ENCODE measurements at regions not wholly inside any gene's neighbourhood (a gene's known extent, or its start where the extent isn't known, plus 50 kb on each side); places are given as distances from the start of the nearest gene placed in this dataset.
A peak's percentile ranks its signal among the peaks of the same experiment; 100 is the strongest.

DNA sequence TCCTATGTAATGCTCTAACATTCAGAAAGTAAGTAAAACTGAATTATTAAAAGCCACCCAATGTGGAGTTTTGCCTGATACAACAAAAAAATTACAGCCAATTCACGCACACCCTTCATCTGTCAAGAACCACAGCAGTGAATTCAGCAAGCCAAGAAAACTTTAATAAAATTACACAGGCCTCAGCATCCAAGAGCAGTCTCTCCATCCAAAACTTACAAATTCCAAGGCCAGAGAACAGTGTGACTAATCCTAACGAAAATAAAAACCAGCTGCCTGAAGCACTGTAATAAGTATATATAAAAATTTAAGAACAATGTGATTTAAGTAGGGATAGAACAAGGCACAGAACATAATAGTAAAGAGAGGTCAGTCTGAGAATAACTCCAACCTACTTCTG is 54.2 kb downstream of the SIX6 start:
- peak; percentile 22 for DNase-seq (ENCODE audit: low read depth)

DNA sequence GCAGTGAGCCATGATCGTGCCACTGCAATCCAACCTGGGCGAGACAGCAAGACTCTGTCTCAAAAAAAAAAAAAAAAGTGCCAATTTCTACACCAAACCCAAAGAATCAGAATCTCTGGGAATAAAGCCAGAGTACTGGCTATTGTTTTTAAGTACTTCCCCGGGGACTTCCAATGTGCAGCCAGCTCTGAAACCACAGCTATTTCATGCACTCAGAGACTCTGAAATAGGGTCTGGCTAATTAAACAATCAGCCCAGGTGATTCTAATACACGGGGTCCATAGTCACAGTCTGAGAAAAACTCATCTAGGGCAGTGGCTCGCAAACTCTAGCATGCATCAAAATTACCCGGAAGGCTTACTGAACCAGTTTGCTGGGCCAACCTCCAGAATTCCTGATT is 56.3 kb downstream of the SIX6 start:
- DNase-seq (ENCODE audit: low read depth) = peak; percentile 98

DNA sequence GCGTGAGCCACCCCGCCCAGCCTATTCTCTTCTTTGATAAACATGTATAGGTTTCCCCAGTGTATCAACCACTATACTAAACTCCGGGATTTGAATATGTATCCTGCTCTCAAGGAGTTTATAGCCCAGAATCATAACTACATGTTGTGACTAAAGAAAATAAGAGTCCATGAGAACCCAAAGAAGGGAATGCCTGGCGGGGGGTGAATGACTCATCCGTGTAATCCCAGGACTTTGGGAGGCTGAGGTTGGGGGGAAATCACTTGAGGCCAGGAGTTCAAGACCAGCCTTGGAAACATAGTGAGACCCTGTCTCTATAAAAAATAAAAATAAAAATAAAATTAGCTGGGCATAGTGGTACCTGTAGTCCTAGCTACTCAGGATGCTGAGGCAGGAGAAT is 57.2 kb downstream of the SIX6 start:
- peak; percentile 17 for DNase-seq (ENCODE audit: low read depth)

DNA sequence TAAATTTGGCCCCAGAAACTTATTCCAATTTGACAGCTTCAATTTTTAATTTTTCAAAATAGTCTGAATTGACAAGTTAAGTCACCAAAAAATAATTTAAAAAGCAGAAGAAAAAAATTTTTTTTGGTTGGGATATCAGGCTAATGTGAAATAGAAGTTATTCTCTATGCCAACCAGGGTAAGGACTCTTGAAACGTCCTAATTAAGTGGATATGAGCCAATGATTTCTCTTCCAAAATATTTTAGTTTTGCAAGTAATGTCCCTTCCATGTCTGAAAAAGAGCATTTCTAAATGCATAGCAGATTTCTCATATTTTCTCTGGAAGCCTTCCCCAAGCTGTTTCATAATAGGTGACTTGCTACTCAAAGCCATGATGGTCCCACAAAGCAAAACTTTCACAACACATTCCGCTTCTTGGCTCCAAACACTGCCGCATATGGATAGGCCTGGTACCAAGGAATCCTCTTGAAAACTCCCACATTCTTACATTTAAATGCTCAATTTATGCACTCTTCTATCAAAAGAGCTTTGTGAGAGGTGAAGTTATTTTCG is 65.1 kb downstream of the SIX6 start:
- no peak for DNase-seq (ENCODE audit: low read depth)

DNA sequence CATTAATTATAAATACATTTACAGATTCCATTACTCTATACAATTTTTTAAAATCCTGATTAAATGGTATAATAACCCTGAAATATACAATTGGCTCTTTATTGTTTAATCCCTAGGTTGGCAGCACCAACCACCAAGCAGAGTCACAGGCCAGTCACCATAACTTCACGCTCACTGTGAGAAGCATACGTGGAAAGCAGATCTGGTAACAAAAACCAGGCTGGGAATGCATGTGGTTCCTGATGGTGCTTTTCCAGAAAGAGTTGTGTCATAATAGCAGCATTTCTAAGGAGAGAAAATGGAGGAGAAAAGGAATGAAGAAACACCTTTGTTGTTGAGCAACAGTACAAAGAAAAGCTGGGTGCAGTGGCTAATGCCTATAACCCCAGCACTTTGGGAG is 66.1 kb downstream of the SIX6 start:
- DNase-seq (ENCODE audit: low read depth) = no peak

DNA sequence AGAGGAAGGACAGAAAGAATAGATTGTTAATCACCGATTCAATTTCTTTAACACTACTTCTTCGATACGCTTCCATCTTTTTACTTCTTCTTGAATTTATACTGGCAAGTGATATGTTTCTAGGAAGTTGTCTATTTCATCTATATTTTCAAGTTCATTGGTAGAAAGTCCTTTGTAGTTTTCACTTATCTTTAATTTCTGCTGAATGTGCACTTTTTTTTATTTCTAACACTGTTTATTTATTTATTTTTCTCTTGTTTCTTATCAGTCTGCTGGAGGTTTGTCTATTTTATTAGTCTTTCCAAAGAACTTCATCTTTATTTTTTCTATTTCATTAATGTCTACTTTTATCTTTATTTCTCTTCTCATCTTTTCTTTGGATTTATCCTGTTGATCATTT is 63.6 kb downstream of the SIX1 start:
- DNase-seq (ENCODE audit: low read depth) = no peak

DNA sequence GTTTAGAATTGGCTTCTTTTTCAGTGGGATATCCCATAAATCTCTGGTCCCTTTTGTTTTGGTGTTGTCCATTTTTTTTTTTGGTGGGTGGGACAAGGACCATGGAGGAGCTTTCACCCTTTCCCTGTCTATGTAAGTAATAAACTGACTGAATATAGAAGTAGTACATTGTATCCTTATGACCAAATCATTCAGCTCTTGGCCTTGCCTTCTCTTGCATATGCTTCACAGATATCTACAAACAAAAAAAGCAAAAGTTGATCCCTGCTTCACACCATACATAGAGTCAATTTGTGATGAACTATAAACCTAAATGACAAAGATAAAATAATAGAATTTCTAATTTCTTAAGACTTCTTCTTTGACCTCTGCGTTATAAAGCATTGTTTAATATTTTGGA is 59.8 kb downstream of the SIX1 start:
- DNase-seq (ENCODE audit: low read depth) = no peak

DNA sequence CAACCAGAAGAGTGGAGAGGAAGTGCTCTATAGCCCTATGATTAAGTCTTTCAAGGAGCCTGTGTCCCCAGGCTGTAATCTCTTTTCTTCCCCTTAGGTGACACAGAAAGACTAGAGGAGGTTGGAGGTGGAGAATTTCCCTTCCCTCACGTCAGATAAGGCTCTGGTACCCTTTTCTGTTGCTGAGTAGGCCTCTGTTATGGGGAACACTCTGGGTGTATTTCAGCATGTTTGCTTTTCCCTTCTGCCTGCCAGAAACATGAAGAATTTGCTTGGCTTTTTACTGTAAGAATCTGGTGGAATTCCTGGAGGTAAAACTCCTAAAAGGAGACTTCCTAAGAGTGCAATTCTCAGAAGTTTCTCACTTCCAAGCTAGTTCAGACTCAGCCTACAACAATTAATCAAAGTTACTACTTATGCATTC is 58.3 kb downstream of the SIX1 start:
- peak; percentile 35 for DNase-seq (ENCODE audit: low read depth)
